ENCODE measurements at regions not wholly inside any gene's neighbourhood (a gene's known extent, or its start where the extent isn't known, plus 50 kb on each side); places are given as distances from the start of the nearest gene placed in this dataset.

GRCh38 chr2:12284037-12284436 is 432.7 kb upstream of the TRIB2 start:
- no peak for TF ChIP-seq CTCF (IDR thresholded peaks at IDR 0.05; ENCODE audit: poor library complexity, severe bottlenecking)
- peaks cover 29% of the 10 kb centered on the region for H3K4me1 ChIP-seq (ENCODE audit: insufficient read depth, poor library complexity, severe bottlenecking)
- peaks cover 4% of the 10 kb centered on the region for H3K9me3 ChIP-seq (ENCODE audit: severe bottlenecking)
- no peaks in the 10 kb centered on the region for H3K36me3 ChIP-seq (ENCODE audit: low read depth)
- DNase-seq (ENCODE audit: low spot score): no peak
- no peak for ATAC-seq (ENCODE audit: low read depth)
- peak overlapping the region; percentile 6 for H3K27ac ChIP-seq (ENCODE audit: poor library complexity, severe bottlenecking)
- H3K27me3 ChIP-seq (ENCODE audit: insufficient read depth, poor library complexity, severe bottlenecking): no peaks in the 10 kb centered on the region
- H3K4me3 ChIP-seq (ENCODE audit: severe bottlenecking): no peak overlapping the region

GRCh38 chr2:12284487-12284886 is 432.2 kb upstream of the TRIB2 start:
- H3K9me3 ChIP-seq (ENCODE audit: severe bottlenecking): peaks cover 4% of the 10 kb centered on the region
- ATAC-seq (ENCODE audit: low read depth) (peak; percentile 74), DNase-seq (ENCODE audit: low spot score) (no peak)
- no peaks in the 10 kb centered on the region for H3K36me3 ChIP-seq (ENCODE audit: low read depth)
- peaks cover 29% of the 10 kb centered on the region for H3K4me1 ChIP-seq (ENCODE audit: insufficient read depth, poor library complexity, severe bottlenecking)
- no peak for TF ChIP-seq CTCF (IDR thresholded peaks at IDR 0.05; ENCODE audit: poor library complexity, severe bottlenecking)
- H3K27me3 ChIP-seq (ENCODE audit: insufficient read depth, poor library complexity, severe bottlenecking): no peaks in the 10 kb centered on the region
- peak overlapping the region; percentile 6 for H3K27ac ChIP-seq (ENCODE audit: poor library complexity, severe bottlenecking)
- H3K4me3 ChIP-seq (ENCODE audit: severe bottlenecking): no peak overlapping the region

- H3K4me1 ChIP-seq (ENCODE audit: insufficient read depth, poor library complexity, severe bottlenecking): peaks cover 29% of the 10 kb centered on the region
- ATAC-seq (ENCODE audit: low read depth): no peak
- DNase-seq (ENCODE audit: low spot score): no peak
- H3K4me3 ChIP-seq (ENCODE audit: severe bottlenecking): no peak overlapping the region
- no peaks in the 10 kb centered on the region for H3K27me3 ChIP-seq (ENCODE audit: insufficient read depth, poor library complexity, severe bottlenecking)
- TF ChIP-seq CTCF (IDR thresholded peaks at IDR 0.05; ENCODE audit: poor library complexity, severe bottlenecking): no peak
- H3K9me3 ChIP-seq (ENCODE audit: severe bottlenecking): peaks cover 4% of the 10 kb centered on the region
- H3K36me3 ChIP-seq (ENCODE audit: low read depth): no peaks in the 10 kb centered on the region
- peak overlapping the region; percentile 77 for H3K27ac ChIP-seq (ENCODE audit: poor library complexity, severe bottlenecking)
These were observed 430.4 kb upstream of the TRIB2 start for GRCh38 chr2:12286347-12286746.

GRCh38 chr2:12287220-12287751 is 429.4 kb upstream of the TRIB2 start:
- H3K36me3 ChIP-seq (ENCODE audit: low read depth): no peaks in the 10 kb centered on the region
- DNase-seq (ENCODE audit: low spot score) (no peak), ATAC-seq (ENCODE audit: low read depth) (peak; percentile 82)
- TF ChIP-seq CTCF (IDR thresholded peaks at IDR 0.05; ENCODE audit: poor library complexity, severe bottlenecking): no peak
- H3K27me3 ChIP-seq (ENCODE audit: insufficient read depth, poor library complexity, severe bottlenecking): no peaks in the 10 kb centered on the region
- H3K4me3 ChIP-seq (ENCODE audit: severe bottlenecking): no peak overlapping the region
- H3K4me1 ChIP-seq (ENCODE audit: insufficient read depth, poor library complexity, severe bottlenecking): peaks cover 29% of the 10 kb centered on the region
- peak overlapping the region; percentile 77 for H3K27ac ChIP-seq (ENCODE audit: poor library complexity, severe bottlenecking)
- H3K9me3 ChIP-seq (ENCODE audit: severe bottlenecking): peaks cover 4% of the 10 kb centered on the region

GRCh38 chr2:12288048-12288447 is 428.7 kb upstream of the TRIB2 start:
- Histone ChIP-seq H3K36me3 (ENCODE audit: low read depth) (no peaks in the 10 kb centered on the region), H3K4me1 (ENCODE audit: insufficient read depth, poor library complexity, severe bottlenecking) (peaks cover 29% of the 10 kb centered on the region), H3K4me3 (ENCODE audit: severe bottlenecking) (no peak overlapping the region), H3K27ac (ENCODE audit: poor library complexity, severe bottlenecking) (peak overlapping the region; percentile 77), H3K27me3 (ENCODE audit: insufficient read depth, poor library complexity, severe bottlenecking) (no peaks in the 10 kb centered on the region), H3K9me3 (ENCODE audit: severe bottlenecking) (peaks cover 4% of the 10 kb centered on the region)
- TF ChIP-seq CTCF (IDR thresholded peaks at IDR 0.05; ENCODE audit: poor library complexity, severe bottlenecking): no peak
- ATAC-seq (ENCODE audit: low read depth): no peak
- no peak for DNase-seq (ENCODE audit: low spot score)
